Stimulated activated CD8-positive, alpha-beta memory T cell treated with anti-CD3 and anti-CD28 coated beads, Interleukin-2, amount 100 ng/mL, for 1 hour (primary cell): ENCODE measurements at regions not wholly inside any gene's neighbourhood (a gene's known extent, or its start where the extent isn't known, plus 50 kb on each side); places are given as distances from the start of the nearest gene placed in this dataset.
"Not testable (repeated sequence)": the region's sequence is repeated elsewhere in the genome, so short reads cannot be mapped to it uniquely, and the experiment has no call there.

Source experiments
- DNase-seq, 2 donors: peaks; one replicate each; pipeline ENCODE4 v3.0.0-alpha.2; 2020; ENCODE audit warnings: low read depth in 2 of 2

GRCh38 chr2:242027676-242028450 is 158.3 kb downstream of the RTP5 start:
- DNase-seq, result no peak

- no peak for DNase-seq
Measured at GRCh38 chr2:242029422-242030225, 160.1 kb downstream of the RTP5 start.

- DNase-seq, result no peak
Measured at GRCh38 chr2:242030226-242030575, 160.7 kb downstream of the RTP5 start.

- DNase-seq, result no peak
Measured at GRCh38 chr2:242030858-242031257, 161.3 kb downstream of the RTP5 start.

GRCh38 chr2:242031481-242032019 is 162.0 kb downstream of the RTP5 start:
- DNase-seq, result peak; percentile 31 to 37

- no peak for DNase-seq
Measured at GRCh38 chr2:242032780-242033656, 163.5 kb downstream of the RTP5 start.

GRCh38 chr2:242034138-242034537 is 164.6 kb downstream of the RTP5 start:
- no peak for DNase-seq

GRCh38 chr2:242034996-242035814 is 165.7 kb downstream of the RTP5 start:
- DNase-seq, result no peak

GRCh38 chr2:242035858-242036652 is 166.5 kb downstream of the RTP5 start:
- no peak for DNase-seq

GRCh38 chr2:242036653-242036950 is 167.1 kb downstream of the RTP5 start:
- DNase-seq, result no peak

- DNase-seq, result no peak
Measured at GRCh38 chr2:242038166-242038927, 168.8 kb downstream of the RTP5 start.

GRCh38 chr2:242038928-242039341 is 169.4 kb downstream of the RTP5 start:
- DNase-seq, result no peak

GRCh38 chr2:242040303-242040655 is 170.8 kb downstream of the RTP5 start:
- no peak for DNase-seq

GRCh38 chr2:242040681-242041080 is 171.2 kb downstream of the RTP5 start:
- no peak for DNase-seq

- DNase-seq, result no peak
Measured at GRCh38 chr2:242041816-242042215, 172.3 kb downstream of the RTP5 start.

GRCh38 chr2:242043538-242044312 is 174.2 kb downstream of the RTP5 start:
- DNase-seq, result no peak

- no peak for DNase-seq
Measured at GRCh38 chr2:242044313-242044590, 174.7 kb downstream of the RTP5 start.

GRCh38 chr2:242045596-242046144 is 176.1 kb downstream of the RTP5 start:
- DNase-seq, result not testable (repeated sequence)
